Ovary (tissue), 7 donors: ENCODE measurements at regions not wholly inside any gene's neighbourhood (a gene's known extent, or its start where the extent isn't known, plus 50 kb on each side); places are given as distances from the start of the nearest gene placed in this dataset.

Experiments
- DNase-seq, 5 donors: peaks; one replicate each; pipeline ENCODE4 v3.0.0-alpha.2; 2019 to 2020
- H3K27ac ChIP-seq, 2 donors: fragments of 200-600 bp; one replicate each; pipeline versions ENCODE4 v1.5.1 to v1.8.0; 2019 to 2022
- H3K27me3 ChIP-seq: fragments of 200-600 bp; one replicate; pipeline ENCODE4 v1.8.0; 2022
- H3K36me3 ChIP-seq: fragments of 200-600 bp; sonication (generic); one replicate; pipeline ENCODE4 v1.5.1; 2019
- H3K4me1 ChIP-seq: one replicate; pipeline ENCODE4 v1.8.1; 2013; ENCODE audit warnings: mild to moderate bottlenecking, moderate library complexity; ENCODE audit not compliant: insufficient read depth
- H3K4me3 ChIP-seq: fragments of 200-600 bp; sonication (generic); one replicate; pipeline ENCODE4 v1.5.1; 2017
- H3K9me3 ChIP-seq, 2 donors: fragments of 200-600 bp in 1 of 2; sonication (generic) in 1 of 2; one replicate each; pipeline versions ENCODE4 v1.5.1 to v1.8.1; 2013 to 2019; ENCODE audit warnings: mild to moderate bottlenecking in 1 of 2, moderate library complexity in 1 of 2
- EP300 ChIP-seq: sonication (generic); formaldehyde crosslinking; IDR thresholded peaks from one replicate; pipeline ENCODE4 v1.6.1; 2017; ENCODE audit warnings: antibody characterized with exemption
- POLR2A ChIP-seq: fragments of 450-650 bp; IDR thresholded peaks from one replicate; pipeline ENCODE4 v1.6.1; 2017; ENCODE audit warnings: antibody characterized with exemption, mild to moderate bottlenecking, moderate library complexity
- WGBS, 3 donors: extraction: QIAGEN DNeasy Blood & Tissue Kit in 1 of 3; methylation state at CpG; one replicate each; pipeline versions ENCODE4 v1.1.5 to v1.1.7; 2013 to 2017; 5-methylcytosine and 5-hydroxymethylcytosine counted together
- intact Hi-C, 4 donors: fragments of 100-400 bp; cut with DNase I; formaldehyde crosslinking; loops; one replicate each; pipeline versions ENCODE4 v1.11.0 to v1.15.1; 2022 to 2023
- TF ChIP-seq, protein P1 (sequence below), 3 donors: fragments of 450-650 bp in 2 of 3; fragments of 200-600 bp in 1 of 3; IDR thresholded peaks; one replicate each; pipeline versions ENCODE4 v1.5.1 to v1.8.0; 2016 to 2022; ENCODE audit warnings: antibody characterized with exemption in 3 of 3, mild to moderate bottlenecking in 1 of 3
- donor health status: DM: no; HTN: no; CAD: no; lungs with moderate emphysema.
- donor health status: DM: no; HTN: no; CAD: no.
- donor health status: Bipolar disorder and iron deficiency.
- donor health status: DM: no; HTN: no; CAD: no.
- donor health status: DM: yes; HTN: yes; CAD: no.

DNA sequence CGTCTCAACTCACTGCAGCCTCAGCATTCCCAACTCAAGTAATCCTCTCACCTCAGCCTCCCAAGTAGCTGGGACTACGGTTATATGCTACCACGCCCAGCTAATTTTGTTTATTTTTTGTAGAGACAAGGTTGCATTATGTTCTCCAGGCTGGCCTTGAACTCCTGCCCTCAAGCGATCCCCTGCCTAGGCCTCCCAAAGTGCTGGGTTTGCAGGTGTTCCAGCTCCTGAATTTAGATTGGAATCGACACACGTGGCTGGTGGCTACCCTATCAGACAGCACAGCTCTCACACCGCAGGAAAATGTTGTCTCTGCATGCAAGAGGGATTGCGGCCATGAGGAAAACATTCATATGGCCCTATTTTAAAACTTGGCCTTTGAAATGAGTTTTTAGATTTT is 76.7 kb upstream of the GALNT2 start:
- Histone ChIP-seq H3K4me1 (no peaks in the 10 kb centered on the region), H3K36me3 (no peaks in the 10 kb centered on the region), H3K4me3 (no peak overlapping the region), H3K27ac (no peak overlapping the region), H3K9me3 (no peaks in the 10 kb centered on the region), H3K27me3 (no peaks in the 10 kb centered on the region)
- 54 to 63% (median 61%) methylated on average over 8 of the region's 8 CpGs for WGBS, 3 donors
- intact Hi-C loops: no loop called here
- DNase-seq: no peak
- no peak for TF ChIP-seq POLR2A
- TF ChIP-seq, protein P1, sequence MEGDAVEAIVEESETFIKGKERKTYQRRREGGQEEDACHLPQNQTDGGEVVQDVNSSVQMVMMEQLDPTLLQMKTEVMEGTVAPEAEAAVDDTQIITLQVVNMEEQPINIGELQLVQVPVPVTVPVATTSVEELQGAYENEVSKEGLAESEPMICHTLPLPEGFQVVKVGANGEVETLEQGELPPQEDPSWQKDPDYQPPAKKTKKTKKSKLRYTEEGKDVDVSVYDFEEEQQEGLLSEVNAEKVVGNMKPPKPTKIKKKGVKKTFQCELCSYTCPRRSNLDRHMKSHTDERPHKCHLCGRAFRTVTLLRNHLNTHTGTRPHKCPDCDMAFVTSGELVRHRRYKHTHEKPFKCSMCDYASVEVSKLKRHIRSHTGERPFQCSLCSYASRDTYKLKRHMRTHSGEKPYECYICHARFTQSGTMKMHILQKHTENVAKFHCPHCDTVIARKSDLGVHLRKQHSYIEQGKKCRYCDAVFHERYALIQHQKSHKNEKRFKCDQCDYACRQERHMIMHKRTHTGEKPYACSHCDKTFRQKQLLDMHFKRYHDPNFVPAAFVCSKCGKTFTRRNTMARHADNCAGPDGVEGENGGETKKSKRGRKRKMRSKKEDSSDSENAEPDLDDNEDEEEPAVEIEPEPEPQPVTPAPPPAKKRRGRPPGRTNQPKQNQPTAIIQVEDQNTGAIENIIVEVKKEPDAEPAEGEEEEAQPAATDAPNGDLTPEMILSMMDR (IDR thresholded peaks at IDR 0.05): no peak
- no peak for TF ChIP-seq EP300

DNA sequence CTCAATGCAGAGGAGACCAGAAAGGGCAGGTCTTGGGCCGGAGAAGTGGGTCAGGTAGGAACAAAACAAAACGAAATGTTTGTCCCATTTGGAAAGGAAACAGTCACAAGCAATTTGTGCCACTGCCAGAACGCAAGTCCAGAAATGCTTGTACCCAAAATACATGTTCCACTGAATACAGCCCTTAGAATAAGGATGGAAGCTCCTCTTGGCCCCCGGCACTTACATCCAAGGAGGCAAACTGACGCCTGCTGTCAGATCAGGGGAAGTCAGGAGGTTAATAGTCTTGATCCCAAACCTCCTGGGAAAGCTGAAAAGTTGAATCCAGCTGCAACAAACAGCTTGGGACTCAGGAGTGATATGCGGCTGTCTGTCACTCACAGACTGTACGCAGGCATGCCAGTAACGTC is 75.9 kb upstream of the GALNT2 start:
- H3K4me1 ChIP-seq: no peaks in the 10 kb centered on the region
- no peak overlapping the region for H3K4me3 ChIP-seq
- H3K27ac ChIP-seq: no peak overlapping the region
- no peak for DNase-seq
- WGBS, 3 donors: 71 to 82% (median 77%) methylated on average over 8 of the region's 8 CpGs
- no peaks in the 10 kb centered on the region for H3K27me3 ChIP-seq
- H3K9me3 ChIP-seq: no peaks in the 10 kb centered on the region
- intact Hi-C loops: no loop called here
- H3K36me3 ChIP-seq: no peaks in the 10 kb centered on the region
- TF ChIP-seq POLR2A (no peak), EP300 (no peak)
- TF ChIP-seq, protein P1 (IDR thresholded peaks at IDR 0.05): no peak

DNA sequence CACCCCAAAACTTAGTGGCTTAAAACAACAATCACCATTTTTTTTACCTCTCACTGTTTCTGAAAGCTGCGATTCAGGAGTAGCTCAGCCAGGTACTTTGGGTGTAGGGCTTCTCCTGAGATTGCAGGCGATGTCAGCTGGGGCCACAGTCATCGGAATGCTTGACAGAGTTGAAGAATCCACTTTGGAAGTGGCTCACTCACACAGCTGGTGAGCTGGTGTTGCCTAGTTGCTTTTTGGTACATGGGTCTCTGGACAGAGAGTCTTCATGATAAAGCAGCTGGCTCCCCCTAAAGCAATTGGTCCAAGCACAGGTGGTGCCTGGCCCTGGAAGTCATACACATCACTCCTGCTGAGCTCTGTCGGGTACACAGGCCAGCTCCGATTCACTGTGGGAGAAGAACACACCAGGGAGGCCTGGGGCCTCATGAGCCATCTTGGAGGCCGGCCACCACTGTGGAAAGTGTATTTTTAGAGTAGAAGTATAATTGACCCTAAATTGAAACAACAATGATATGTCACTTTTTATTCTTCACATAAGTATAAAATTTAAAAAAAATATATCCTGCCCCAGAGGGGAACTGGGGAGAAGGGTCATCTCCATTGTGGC is 75.2 kb upstream of the GALNT2 start:
- Histone ChIP-seq H3K27ac (no peak overlapping the region), H3K4me3 (no peak overlapping the region), H3K4me1 (no peaks in the 10 kb centered on the region), H3K27me3 (no peaks in the 10 kb centered on the region), H3K9me3 (no peaks in the 10 kb centered on the region), H3K36me3 (no peaks in the 10 kb centered on the region)
- TF ChIP-seq, protein P1 (IDR thresholded peaks at IDR 0.05): no peak
- WGBS, 3 donors: 78 to 86% (median 79%) methylated on average over 6 of the region's 6 CpGs
- intact Hi-C loops: no loop called here
- DNase-seq: no peak

DNA sequence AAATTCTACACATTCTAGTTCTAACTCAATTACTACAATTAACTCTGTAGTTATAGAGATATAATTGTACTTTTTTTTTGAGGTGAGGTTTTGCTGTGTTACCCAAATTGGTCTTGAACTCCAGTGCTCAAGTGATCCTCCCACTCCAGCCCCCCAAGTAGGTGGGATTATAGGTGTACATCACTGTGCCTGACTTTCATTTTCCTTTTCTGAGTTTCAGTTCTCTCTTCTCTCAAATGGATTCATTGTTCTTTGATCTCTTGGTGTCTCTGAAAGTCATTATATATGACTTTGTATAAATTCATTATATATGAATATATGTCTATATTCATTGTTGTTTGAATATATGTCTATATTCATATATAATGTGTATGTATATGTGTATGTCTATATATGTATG is 74.0 kb upstream of the GALNT2 start:
- intact Hi-C loops: no loop called here
- DNase-seq: no peak
- Histone ChIP-seq H3K36me3 (no peaks in the 10 kb centered on the region), H3K4me3 (no peak overlapping the region), H3K4me1 (no peaks in the 10 kb centered on the region), H3K27ac (no peak overlapping the region), H3K27me3 (no peaks in the 10 kb centered on the region), H3K9me3 (no peaks in the 10 kb centered on the region)
- TF ChIP-seq EP300: no peak
- no peak for TF ChIP-seq POLR2A
- TF ChIP-seq, protein P1 (IDR thresholded peaks at IDR 0.05): no peak

DNA sequence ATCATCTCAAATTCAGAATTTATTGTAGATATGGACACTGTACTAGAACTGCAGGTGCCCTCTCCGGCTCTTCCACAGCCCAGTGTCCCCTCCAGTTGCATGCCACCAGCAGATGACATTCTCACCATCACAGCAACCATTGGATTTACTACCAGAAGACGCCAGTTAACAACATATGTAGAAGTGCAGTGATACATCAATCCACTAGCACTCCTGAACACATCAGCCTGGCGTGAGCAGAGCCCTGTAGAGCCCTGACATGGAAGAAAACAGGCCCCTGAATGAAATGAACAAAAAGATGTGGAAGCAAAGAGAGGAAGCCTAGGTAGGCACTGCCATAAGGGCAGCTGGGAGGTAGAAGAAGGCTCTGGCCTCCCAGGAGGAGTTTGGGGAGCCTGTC is 73.1 kb upstream of the GALNT2 start:
- WGBS, 3 donors: 92 to 96% (median 95%) methylated on average over 3 of the region's 3 CpGs
- DNase-seq: no peak
- Histone ChIP-seq H3K9me3 (no peaks in the 10 kb centered on the region), H3K4me3 (no peak overlapping the region), H3K27me3 (no peaks in the 10 kb centered on the region), H3K36me3 (no peaks in the 10 kb centered on the region), H3K4me1 (no peaks in the 10 kb centered on the region), H3K27ac (no peak overlapping the region)
- intact Hi-C loops: no loop called here
- TF ChIP-seq POLR2A: no peak
- TF ChIP-seq, protein P1 (IDR thresholded peaks at IDR 0.05): no peak
- TF ChIP-seq EP300: no peak
